ENCODE measurements at regions not wholly inside any gene's neighbourhood (a gene's known extent, or its start where the extent isn't known, plus 50 kb on each side); places are given as distances from the start of the nearest gene placed in this dataset.

- no peak for DNase-seq (ENCODE audit: low spot score)
Measured at GRCh38 chr6:139436957-139437348, 62.5 kb upstream of the CITED2 start.

- peak; percentile 20 for DNase-seq (ENCODE audit: low spot score)
Measured at GRCh38 chr6:139436200-139436956, 61.9 kb upstream of the CITED2 start.

GRCh38 chr6:139433631-139434419, 59.4 kb upstream of the CITED2 start:
- no peak for DNase-seq (ENCODE audit: low spot score)

GRCh38 chr6:139431602-139431956, 57.1 kb upstream of the CITED2 start:
- no peak for DNase-seq (ENCODE audit: low spot score)

- DNase-seq (ENCODE audit: low spot score), result no peak
Measured at GRCh38 chr6:139430899-139431601, 56.6 kb upstream of the CITED2 start.

- no peak for DNase-seq (ENCODE audit: low spot score)
Measured at GRCh38 chr6:139429580-139430145, 55.2 kb upstream of the CITED2 start.

DNA sequence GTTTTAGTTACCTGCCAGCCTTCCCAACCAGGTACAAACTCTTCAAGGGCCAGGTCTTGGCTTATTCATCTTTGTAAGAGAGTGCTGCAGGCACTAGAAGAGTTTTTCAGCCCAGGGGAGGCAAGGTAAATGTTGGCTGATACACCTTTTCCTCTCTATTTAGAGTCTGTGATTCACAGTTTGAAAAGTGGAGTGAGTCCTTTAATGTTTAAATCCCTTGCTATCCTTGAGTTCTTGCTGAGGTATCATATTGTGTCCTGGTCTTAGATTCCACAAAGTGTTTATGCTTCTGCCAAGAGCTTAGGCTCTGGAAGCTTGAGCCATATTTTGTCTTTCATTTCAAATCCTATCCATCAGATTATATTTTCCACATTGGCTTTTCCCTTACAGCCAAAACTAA, 52.8 kb upstream of the CITED2 start:
- DNase-seq (ENCODE audit: low spot score), result no peak

GRCh38 chr6:139426795-139427194, 52.3 kb upstream of the CITED2 start:
- DNase-seq (ENCODE audit: low spot score), result no peak

DNA sequence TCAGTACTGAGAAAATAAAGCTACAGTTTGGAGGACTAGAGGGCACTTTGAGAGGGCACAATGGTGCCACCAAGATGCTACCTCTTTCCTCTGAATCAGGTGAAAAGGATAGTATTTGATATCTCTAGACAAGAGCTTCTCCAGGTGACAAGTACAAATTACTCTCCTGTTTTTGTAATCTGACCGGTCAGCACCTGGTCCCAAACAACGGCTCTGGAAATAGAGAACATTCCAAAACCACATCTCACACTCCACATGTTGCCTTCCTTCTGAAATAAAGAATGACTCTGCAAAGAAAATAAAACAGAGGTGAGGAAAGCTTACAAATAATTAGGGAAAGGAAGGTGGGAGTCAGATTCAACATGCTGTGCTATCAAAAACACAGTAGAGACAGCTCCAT, 51.3 kb upstream of the CITED2 start:
- no peak for DNase-seq (ENCODE audit: low spot score)

GRCh38 chr6:139423971-139424667, 49.7 kb upstream of the CITED2 start:
- no peak for DNase-seq (ENCODE audit: low spot score)
